GM13976 (cell line): ENCODE measurements at regions not wholly inside any gene's neighbourhood (a gene's known extent, or its start where the extent isn't known, plus 50 kb on each side); places are given as distances from the start of the nearest gene placed in this dataset.
"Not testable (repeated sequence)": the region's sequence is repeated elsewhere in the genome, so short reads cannot be mapped to it uniquely, and the experiment has no call there.

Source experiments
- DNase-seq: peaks from one replicate; pipeline ENCODE4 v3.0.0; 2012; ENCODE audit warnings: low spot score
- CTCF ChIP-seq: IDR thresholded peaks from 2 replicates; pipeline ENCODE4 v1.5.1; 2012; ENCODE audit warnings: borderline replicate concordance, mild to moderate bottlenecking; ENCODE audit not compliant: insufficient read depth; ENCODE audit errors: extremely low read depth, missing control alignments, control extremely low read depth
- in situ Hi-C: fragments of 300-500 bp; cut with MboI; formaldehyde crosslinking; loops from one replicate; pipeline ENCODE4 v1.12.0; 2022; ENCODE audit warnings: low sequenced_read_pairs, mixed read lengths, inconsistent platforms; ENCODE audit not compliant: unreplicated experiment

GRCh38 chr6:121951918-121952379 is 447.5 kb upstream of the HSF2 start:
- in situ Hi-C loops: no loop called here
- TF ChIP-seq CTCF: no peak
- no peak for DNase-seq

- in situ Hi-C loops, DNase-seq: not testable (repeated sequence)
Observed at GRCh38 chr6:121955401-121955800, 444.1 kb upstream of the HSF2 start.

GRCh38 chr6:121956782-121957181 is 442.7 kb upstream of the HSF2 start:
- in situ Hi-C loops: no loop called here
- DNase-seq: no peak
- TF ChIP-seq CTCF: no peak

GRCh38 chr6:121959501-121959900 is 440.0 kb upstream of the HSF2 start:
- DNase-seq: no peak
- in situ Hi-C loops: no loop called here
- no peak for TF ChIP-seq CTCF

- no peak for DNase-seq
- no peak for TF ChIP-seq CTCF
- in situ Hi-C loops: no loop called here
Observed at GRCh38 chr6:121961619-121962125, 437.8 kb upstream of the HSF2 start.

- in situ Hi-C loops: no loop called here
- DNase-seq: no peak
- no peak for TF ChIP-seq CTCF
Observed at GRCh38 chr6:121963826-121964225, 435.6 kb upstream of the HSF2 start.

GRCh38 chr6:121965739-121966138 is 433.7 kb upstream of the HSF2 start:
- no peak for TF ChIP-seq CTCF
- in situ Hi-C loops: no loop called here
- no peak for DNase-seq
